ENCODE measurements at regions not wholly inside any gene's neighbourhood (a gene's known extent, or its start where the extent isn't known, plus 50 kb on each side); places are given as distances from the start of the nearest gene placed in this dataset.

- FAIRE-seq (no peak), DNase-seq (ENCODE audit: low read depth, low spot score) (no peak), ATAC-seq (no peak)
- POLR2A ChIA-PET = interaction anchor here (0.6 kb wide), 1 partner anchor 10 kb away, joined by 4 read pairs; no protein-coding TSS in a partner anchor
- H3K4me1 ChIP-seq (ENCODE audit: control insufficient read depth, insufficient read depth, low read length) = no peaks in the 10 kb centered on the region
- H4K20me1 ChIP-seq (ENCODE audit: control insufficient read depth, insufficient read depth) = no peaks in the 10 kb centered on the region
- no peak overlapping the region for H3K9ac ChIP-seq (ENCODE audit: control insufficient read depth, insufficient read depth, low read length)
- H3K27me3 ChIP-seq (replicated peaks in 1 of 2; ENCODE audit: control insufficient read depth in 2 of 2, insufficient read depth in 2 of 2, low read length in 1 of 2) = no peaks in the 10 kb centered on the region
- intact Hi-C loops (cut with micrococcal nuclease; ENCODE audit: unreplicated experiment) = no loop called here
- H3K9me3 ChIP-seq (replicated peaks; ENCODE audit: control insufficient read depth, insufficient read depth, low read length) = no peaks in the 10 kb centered on the region
- 91% methylated on average over 4 of the region's 4 CpGs for WGBS (ENCODE audit: insufficient coverage, insufficient replicate concordance, low lambda C conversion rate, missing lambda C conversion rate)
- no peaks in the 10 kb centered on the region for H3K36me3 ChIP-seq (ENCODE audit: control insufficient read depth in 2 of 2, insufficient read depth in 2 of 2, low read length in 1 of 2)
- H3K79me2 ChIP-seq (ENCODE audit: control insufficient read depth, insufficient read depth, low read length) = no peaks in the 10 kb centered on the region
- SMC1A ChIA-PET (ENCODE audit: uncharacterized antibody, unreplicated experiment) = interaction anchor here (1.0 to 1.4 kb wide), 6 partner anchors 12 to 1125 kb away, joined by 3 to 5 read pairs (median 4); no protein-coding TSS in a partner anchor
- TF ChIP-seq CHD4 (IDR thresholded peaks at IDR 0.05) = no peak
- TF ChIP-seq MTA3 (IDR thresholded peaks at IDR 0.05; ENCODE audit: borderline replicate concordance, low read length) = no peak
- TF ChIP-seq HDGF (IDR thresholded peaks at IDR 0.05) = no peak
- TF ChIP-seq EP300 (IDR thresholded peaks at IDR 0.05; ENCODE audit: borderline replicate concordance in 1 of 2, control insufficient read depth in 1 of 2, low read depth in 2 of 2, low read length in 2 of 2) = no peak
- H3K27ac ChIP-seq (ENCODE audit: control insufficient read depth, insufficient read depth) = no peak overlapping the region
- no peak overlapping the region for H2AFZ ChIP-seq (ENCODE audit: control insufficient read depth, low read depth, low read length)
- in situ Hi-C loops (cut with MboI) = no loop called here
- no peak overlapping the region for H3K4me3 ChIP-seq
- CTCF ChIA-PET = interaction anchor here (0.6 to 1.8 kb wide), 11 partner anchors 10 to 79 kb away, joined by 3 to 15 read pairs (median 3); no protein-coding TSS in a partner anchor
- RAD21 ChIA-PET (ENCODE audit: unreplicated experiment) = interaction anchor here (1.1 to 1.8 kb wide), 4 partner anchors 12 to 1126 kb away, joined by 4 to 6 read pairs (median 5); no protein-coding TSS in a partner anchor
- no TSS peak for BruUV-seq (replicated peaks)
- H3K4me2 ChIP-seq (ENCODE audit: control insufficient read depth, insufficient read depth) = no peak overlapping the region
These were observed 141.6 kb downstream of the RCN1 start for GRCh38 chr11:32232516-32232915.

DNA sequence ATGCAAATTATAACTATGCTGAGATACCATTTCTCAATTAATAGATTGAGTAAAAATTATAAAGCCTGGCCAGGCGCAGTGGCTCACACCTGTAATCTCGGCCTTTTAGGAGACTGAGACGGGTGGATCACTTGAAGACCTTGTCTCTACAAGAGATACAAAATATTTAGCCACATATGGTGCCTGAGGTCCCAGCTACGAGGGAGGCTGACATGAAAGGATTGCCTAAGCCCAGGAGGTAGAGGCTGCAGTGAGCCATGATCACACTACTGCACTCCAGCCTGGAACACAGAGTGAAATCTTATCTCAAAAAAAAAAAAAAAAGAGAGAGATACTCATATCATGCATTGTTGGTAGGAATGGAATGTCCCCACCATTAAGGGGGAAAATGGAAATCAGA is 142.4 kb downstream of the RCN1 start:
- intact Hi-C loops (cut with micrococcal nuclease; ENCODE audit: unreplicated experiment) (no loop called here), in situ Hi-C loops (cut with MboI) (no loop called here)
- Histone ChIP-seq H2AFZ (ENCODE audit: control insufficient read depth, low read depth, low read length) (no peak overlapping the region), H3K79me2 (ENCODE audit: control insufficient read depth, insufficient read depth, low read length) (no peaks in the 10 kb centered on the region), H3K9me3 (replicated peaks; ENCODE audit: control insufficient read depth, insufficient read depth, low read length) (no peaks in the 10 kb centered on the region), H3K9ac (ENCODE audit: control insufficient read depth, insufficient read depth, low read length) (no peak overlapping the region), H3K4me3 (no peak overlapping the region), H3K4me2 (ENCODE audit: control insufficient read depth, insufficient read depth) (no peak overlapping the region), H3K27ac (ENCODE audit: control insufficient read depth, insufficient read depth) (no peak overlapping the region), H3K4me1 (ENCODE audit: control insufficient read depth, insufficient read depth, low read length) (no peaks in the 10 kb centered on the region), H4K20me1 (ENCODE audit: control insufficient read depth, insufficient read depth) (no peaks in the 10 kb centered on the region), H3K36me3 (ENCODE audit: control insufficient read depth in 2 of 2, insufficient read depth in 2 of 2, low read length in 1 of 2) (no peaks in the 10 kb centered on the region), H3K27me3 (replicated peaks in 1 of 2; ENCODE audit: control insufficient read depth in 2 of 2, insufficient read depth in 2 of 2, low read length in 1 of 2) (no peaks in the 10 kb centered on the region)
- DNase-seq (ENCODE audit: low read depth, low spot score) = no peak
- CTCF ChIA-PET = interaction anchor here (1.8 kb wide), 1 partner anchor 10 kb away, joined by 15 read pairs; no protein-coding TSS in a partner anchor
- RAD21 ChIA-PET (ENCODE audit: unreplicated experiment) = interaction anchor here (0.6 to 1.8 kb wide), 2 partner anchors 25 to 1127 kb away, joined by 4 to 6 read pairs; no protein-coding TSS in a partner anchor
- SMC1A ChIA-PET (ENCODE audit: uncharacterized antibody, unreplicated experiment) = no interaction called here
- no TSS peak for BruUV-seq (replicated peaks)
- POLR2A ChIA-PET = no interaction called here
- no peak for FAIRE-seq
- 16% methylated on average over 4 of the region's 4 CpGs for WGBS (ENCODE audit: insufficient coverage, insufficient replicate concordance, low lambda C conversion rate, missing lambda C conversion rate)
- no peak for ATAC-seq
- TF ChIP-seq RBBP5 (conservative IDR thresholded peaks at IDR 0.05) (no peak), MEF2B (IDR thresholded peaks at IDR 0.05; ENCODE audit: partially characterized antibody, poor library complexity, severe bottlenecking) (no peak), NRF1 (conservative IDR thresholded peaks at IDR 0.05; ENCODE audit: low read depth, low read length) (no peak), NBN (IDR thresholded peaks at IDR 0.05) (no peak), SMC3 (IDR thresholded peaks at IDR 0.05; ENCODE audit: borderline replicate concordance, low read length) (no peak), STAT3 (IDR thresholded peaks at IDR 0.05; ENCODE audit: low read depth, low read length) (no peak), LARP7 (IDR thresholded peaks at IDR 0.05) (no peak), GABPA (IDR thresholded peaks at IDR 0.05; ENCODE audit: low read depth) (no peak)
- TF ChIP-seq, protein P1, sequence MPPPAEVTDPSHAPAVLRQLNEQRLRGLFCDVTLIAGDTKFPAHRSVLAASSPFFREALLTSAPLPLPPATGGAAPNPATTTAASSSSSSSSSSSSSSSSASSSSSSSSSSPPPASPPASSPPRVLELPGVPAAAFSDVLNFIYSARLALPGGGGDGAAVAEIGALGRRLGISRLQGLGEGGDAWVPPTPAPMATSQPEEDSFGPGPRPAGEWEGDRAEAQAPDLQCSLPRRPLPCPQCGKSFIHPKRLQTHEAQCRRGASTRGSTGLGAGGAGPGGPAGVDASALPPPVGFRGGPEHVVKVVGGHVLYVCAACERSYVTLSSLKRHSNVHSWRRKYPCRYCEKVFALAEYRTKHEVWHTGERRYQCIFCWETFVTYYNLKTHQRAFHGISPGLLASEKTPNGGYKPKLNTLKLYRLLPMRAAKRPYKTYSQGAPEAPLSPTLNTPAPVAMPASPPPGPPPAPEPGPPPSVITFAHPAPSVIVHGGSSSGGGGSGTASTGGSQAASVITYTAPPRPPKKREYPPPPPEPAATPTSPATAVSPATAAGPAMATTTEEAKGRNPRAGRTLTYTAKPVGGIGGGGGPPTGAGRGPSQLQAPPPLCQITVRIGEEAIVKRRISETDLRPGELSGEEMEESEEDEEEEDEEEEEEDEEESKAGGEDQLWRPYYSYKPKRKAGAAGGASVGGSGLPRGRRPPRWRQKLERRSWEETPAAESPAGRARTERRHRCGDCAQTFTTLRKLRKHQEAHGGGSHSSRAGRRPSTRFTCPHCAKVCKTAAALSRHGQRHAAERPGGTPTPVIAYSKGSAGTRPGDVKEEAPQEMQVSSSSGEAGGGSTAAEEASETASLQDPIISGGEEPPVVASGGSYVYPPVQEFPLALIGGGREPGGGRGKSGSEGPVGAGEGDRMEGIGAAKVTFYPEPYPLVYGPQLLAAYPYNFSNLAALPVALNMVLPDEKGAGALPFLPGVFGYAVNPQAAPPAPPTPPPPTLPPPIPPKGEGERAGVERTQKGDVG (CRISPR knock-in tag; IDR thresholded peaks at IDR 0.05) = no peak
- TF ChIP-seq, protein P2, sequence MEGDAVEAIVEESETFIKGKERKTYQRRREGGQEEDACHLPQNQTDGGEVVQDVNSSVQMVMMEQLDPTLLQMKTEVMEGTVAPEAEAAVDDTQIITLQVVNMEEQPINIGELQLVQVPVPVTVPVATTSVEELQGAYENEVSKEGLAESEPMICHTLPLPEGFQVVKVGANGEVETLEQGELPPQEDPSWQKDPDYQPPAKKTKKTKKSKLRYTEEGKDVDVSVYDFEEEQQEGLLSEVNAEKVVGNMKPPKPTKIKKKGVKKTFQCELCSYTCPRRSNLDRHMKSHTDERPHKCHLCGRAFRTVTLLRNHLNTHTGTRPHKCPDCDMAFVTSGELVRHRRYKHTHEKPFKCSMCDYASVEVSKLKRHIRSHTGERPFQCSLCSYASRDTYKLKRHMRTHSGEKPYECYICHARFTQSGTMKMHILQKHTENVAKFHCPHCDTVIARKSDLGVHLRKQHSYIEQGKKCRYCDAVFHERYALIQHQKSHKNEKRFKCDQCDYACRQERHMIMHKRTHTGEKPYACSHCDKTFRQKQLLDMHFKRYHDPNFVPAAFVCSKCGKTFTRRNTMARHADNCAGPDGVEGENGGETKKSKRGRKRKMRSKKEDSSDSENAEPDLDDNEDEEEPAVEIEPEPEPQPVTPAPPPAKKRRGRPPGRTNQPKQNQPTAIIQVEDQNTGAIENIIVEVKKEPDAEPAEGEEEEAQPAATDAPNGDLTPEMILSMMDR (IDR thresholded peaks at IDR 0.05 in 2 of 3, conservative IDR thresholded peaks at IDR 0.05 in 1 of 3; ENCODE audit: control insufficient read depth in 2 of 3, extremely low read depth in 1 of 3, insufficient read depth in 1 of 3, low read depth in 3 of 3, low read length in 3 of 3) = no peak

Data from GM12878 (cell line).